Thoracic aorta (tissue), 2 donors: ENCODE measurements at regions not wholly inside any gene's neighbourhood (a gene's known extent, or its start where the extent isn't known, plus 50 kb on each side); places are given as distances from the start of the nearest gene placed in this dataset.

Source experiments
- ATAC-seq: fragments of 150-250 bp; one replicate; pipeline ENCODE4 v1.8.0; 2017; ENCODE audit warnings: low read depth; ENCODE audit not compliant: insufficient number of reproducible peaks, low FRiP score
- DNase-seq: peaks from one replicate; pipeline ENCODE4 v3.0.0-alpha.2; 2020; ENCODE audit warnings: low spot score
- H3K27ac ChIP-seq, 2 donors: fragments of 200-600 bp; sonication (generic); 1 replicate in 1 of 2; 2 replicates in 1 of 2; pipeline ENCODE4 v1.5.1; 2016; ENCODE audit warnings: mild to moderate bottlenecking in 2 of 2, moderate library complexity in 2 of 2
- H3K27me3 ChIP-seq: fragments of 200-600 bp; sonication (generic); replicated peaks from 2 replicates; pipeline ENCODE4 v1.6.0; 2016; ENCODE audit warnings: mild to moderate bottlenecking; ENCODE audit not compliant: insufficient read depth
- H3K36me3 ChIP-seq: fragments of 200-600 bp; sonication (generic); one replicate; pipeline ENCODE4 v1.5.1; 2016
- H3K4me1 ChIP-seq, 2 donors: fragments of 200-600 bp; sonication (generic); 1 replicate in 1 of 2; 2 replicates in 1 of 2; pipeline versions ENCODE4 v1.5.1 to v1.6.0; 2016; ENCODE audit warnings: low read depth in 2 of 2, mild to moderate bottlenecking in 1 of 2; ENCODE audit not compliant: control insufficient read depth in 1 of 2
- H3K4me3 ChIP-seq: fragments of 200-600 bp; sonication (generic); 2 replicates; pipeline ENCODE4 v1.5.1; 2016; ENCODE audit warnings: mild to moderate bottlenecking
- H3K9me3 ChIP-seq: fragments of 200-600 bp; sonication (generic); 2 replicates; pipeline ENCODE4 v1.5.1; 2016
- CTCF ChIP-seq: fragments of 200-600 bp; sonication (generic); IDR thresholded peaks from one replicate; pipeline ENCODE4 v1.5.1; 2019; ENCODE audit warnings: antibody characterized with exemption

GRCh38 chr14:22099942-22100763 lies 426.5 kb upstream of the OR4E1 start:
- Histone ChIP-seq H3K9me3 (no peaks in the 10 kb centered on the region), H3K4me3 (no peak overlapping the region), H3K36me3 (no peaks in the 10 kb centered on the region), H3K27me3 (no peaks in the 10 kb centered on the region), H3K4me1 (no peaks in the 10 kb centered on the region), H3K27ac (no peak overlapping the region)
- no peak for DNase-seq
- ATAC-seq: no peak
- no peak for TF ChIP-seq CTCF

GRCh38 chr14:22098435-22098834 lies 424.8 kb upstream of the OR4E1 start:
- no peaks in the 10 kb centered on the region for H3K4me1 ChIP-seq
- no peaks in the 10 kb centered on the region for H3K36me3 ChIP-seq
- TF ChIP-seq CTCF: no peak
- no peaks in the 10 kb centered on the region for H3K9me3 ChIP-seq
- no peaks in the 10 kb centered on the region for H3K27me3 ChIP-seq
- no peak overlapping the region for H3K27ac ChIP-seq
- ATAC-seq: no peak
- DNase-seq: no peak
- no peak overlapping the region for H3K4me3 ChIP-seq

GRCh38 chr14:22097586-22098292 lies 424.1 kb upstream of the OR4E1 start:
- Histone ChIP-seq H3K27ac (no peak overlapping the region), H3K36me3 (no peaks in the 10 kb centered on the region), H3K4me3 (no peak overlapping the region), H3K4me1 (no peaks in the 10 kb centered on the region), H3K9me3 (no peaks in the 10 kb centered on the region), H3K27me3 (no peaks in the 10 kb centered on the region)
- DNase-seq (no peak), ATAC-seq (no peak)
- no peak for TF ChIP-seq CTCF

- no peak for ATAC-seq
Observed at GRCh38 chr14:22097072-22097471, 423.5 kb upstream of the OR4E1 start.

More at GRCh38 chr14:22097072-22097471, 423.5 kb upstream of the OR4E1 start:
- no peak overlapping the region for H3K27ac ChIP-seq
- H3K27me3 ChIP-seq: no peaks in the 10 kb centered on the region
- no peak for TF ChIP-seq CTCF
- DNase-seq: no peak
- no peaks in the 10 kb centered on the region for H3K36me3 ChIP-seq
- no peak overlapping the region for H3K4me3 ChIP-seq
- no peaks in the 10 kb centered on the region for H3K4me1 ChIP-seq
- H3K9me3 ChIP-seq: no peaks in the 10 kb centered on the region
